ENCODE measurements at regions not wholly inside any gene's neighbourhood (a gene's known extent, or its start where the extent isn't known, plus 50 kb on each side); places are given as distances from the start of the nearest gene placed in this dataset.

DNA sequence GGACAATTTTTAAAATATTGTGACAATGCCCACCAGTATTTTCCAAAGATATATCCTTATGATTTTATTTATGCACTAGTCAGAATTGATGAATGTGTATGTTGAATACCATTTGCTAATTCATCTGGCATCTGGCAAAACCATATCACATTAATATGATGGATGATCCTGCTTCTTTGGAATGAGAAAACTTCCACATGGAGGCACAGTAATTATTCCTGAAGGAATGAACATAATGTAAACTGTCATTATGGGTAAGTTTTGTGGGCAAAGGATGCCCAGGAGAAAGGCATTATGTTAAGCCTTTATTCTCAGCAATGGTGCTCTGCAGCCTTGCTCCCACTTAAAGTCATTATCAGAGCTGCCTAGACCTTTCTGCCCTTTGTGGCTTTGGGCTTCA lies 113.0 kb upstream of the MME start:
- Histone ChIP-seq H3K4me2 (ENCODE audit: low read length) (no peak overlapping the region), H3F3A (ENCODE audit: insufficient read depth, low read length) (no peaks in the 10 kb centered on the region), H3K9me3 (ENCODE audit: low read length) (no peaks in the 10 kb centered on the region), H3K27ac (ENCODE audit: low read depth, low read length, poor library complexity, severe bottlenecking) (no peak overlapping the region), H3K27me3 (ENCODE audit: insufficient read depth, low read length) (no peaks in the 10 kb centered on the region), H2AFZ (ENCODE audit: low read length) (no peak overlapping the region), H3K36me3 (ENCODE audit: insufficient read depth, low read length) (no peaks in the 10 kb centered on the region), H3K9me2 (ENCODE audit: low read depth, low read length) (no peaks in the 10 kb centered on the region), H3K4me1 (ENCODE audit: insufficient read depth, low read length, severe bottlenecking) (peaks cover 6% of the 10 kb centered on the region), H3K9ac (ENCODE audit: low read length) (no peak overlapping the region), H3K4me3 (ENCODE audit: low read depth, low read length, poor library complexity, severe bottlenecking) (no peak overlapping the region), H4K20me1 (ENCODE audit: insufficient read depth, low read length) (no peaks in the 10 kb centered on the region), H3K79me2 (ENCODE audit: insufficient read depth, low read length) (no peaks in the 10 kb centered on the region)
- TF ChIP-seq EZH2 (IDR thresholded peaks at IDR 0.05; ENCODE audit: borderline replicate concordance, low read length) (no peak), CTCF (IDR thresholded peaks at IDR 0.05; ENCODE audit: low read length) (no peak)

- Histone ChIP-seq H3K9me3 (ENCODE audit: low read length) (peaks cover 16% of the 10 kb centered on the region), H3K9ac (ENCODE audit: low read length) (no peak overlapping the region), H3K79me2 (ENCODE audit: insufficient read depth, low read length) (no peaks in the 10 kb centered on the region), H3K36me3 (ENCODE audit: insufficient read depth, low read length) (no peaks in the 10 kb centered on the region), H4K20me1 (ENCODE audit: insufficient read depth, low read length) (no peaks in the 10 kb centered on the region), H3F3A (ENCODE audit: insufficient read depth, low read length) (0 out of 2 replicates have a peak, but pooled peaks cover 4% of the 10 kb centered on the region), H3K9me2 (ENCODE audit: low read depth, low read length) (no peaks in the 10 kb centered on the region), H3K4me2 (ENCODE audit: low read length) (no peak overlapping the region), H3K4me1 (ENCODE audit: insufficient read depth, low read length, severe bottlenecking) (peaks cover 34% of the 10 kb centered on the region), H3K27ac (ENCODE audit: low read depth, low read length, poor library complexity, severe bottlenecking) (no peak overlapping the region), H3K27me3 (ENCODE audit: insufficient read depth, low read length) (no peaks in the 10 kb centered on the region), H3K4me3 (ENCODE audit: low read depth, low read length, poor library complexity, severe bottlenecking) (no peak overlapping the region), H2AFZ (ENCODE audit: low read length) (no peak overlapping the region)
- TF ChIP-seq EZH2 (IDR thresholded peaks at IDR 0.05; ENCODE audit: borderline replicate concordance, low read length) (no peak), CTCF (IDR thresholded peaks at IDR 0.05; ENCODE audit: low read length) (no peak)
Measured at GRCh38 chr3:154956815-154957214, 123.3 kb upstream of the MME start.

GRCh38 chr3:154955907-154956533 lies 124.1 kb upstream of the MME start:
- no peaks in the 10 kb centered on the region for H3K27me3 ChIP-seq (ENCODE audit: insufficient read depth, low read length)
- no peak overlapping the region for H2AFZ ChIP-seq (ENCODE audit: low read length)
- H3F3A ChIP-seq (ENCODE audit: insufficient read depth, low read length): 0 out of 2 replicates have a peak, but pooled peaks cover 4% of the 10 kb centered on the region
- no peak overlapping the region for H3K4me2 ChIP-seq (ENCODE audit: low read length)
- H3K9me2 ChIP-seq (ENCODE audit: low read depth, low read length): no peaks in the 10 kb centered on the region
- peaks cover 20% of the 10 kb centered on the region for H3K9me3 ChIP-seq (ENCODE audit: low read length)
- no peaks in the 10 kb centered on the region for H4K20me1 ChIP-seq (ENCODE audit: insufficient read depth, low read length)
- peaks cover 34% of the 10 kb centered on the region for H3K4me1 ChIP-seq (ENCODE audit: insufficient read depth, low read length, severe bottlenecking)
- TF ChIP-seq EZH2 (IDR thresholded peaks at IDR 0.05; ENCODE audit: borderline replicate concordance, low read length) (no peak), CTCF (IDR thresholded peaks at IDR 0.05; ENCODE audit: low read length) (no peak)
- no peak overlapping the region for H3K27ac ChIP-seq (ENCODE audit: low read depth, low read length, poor library complexity, severe bottlenecking)
- no peak overlapping the region for H3K4me3 ChIP-seq (ENCODE audit: low read depth, low read length, poor library complexity, severe bottlenecking)
- H3K36me3 ChIP-seq (ENCODE audit: insufficient read depth, low read length): no peaks in the 10 kb centered on the region
- H3K79me2 ChIP-seq (ENCODE audit: insufficient read depth, low read length): no peaks in the 10 kb centered on the region
- H3K9ac ChIP-seq (ENCODE audit: low read length): no peak overlapping the region

All from OCI-LY1 (cell line).